ENCODE measurements at regions not wholly inside any gene's neighbourhood (a gene's known extent, or its start where the extent isn't known, plus 50 kb on each side); places are given as distances from the start of the nearest gene placed in this dataset.

- TF ChIP-seq E2F1 (CRISPR knock-in tag; IDR thresholded peaks at IDR 0.05), result no peak
- TF ChIP-seq KAT7 (CRISPR knock-in tag; IDR thresholded peaks at IDR 0.05; ENCODE audit: borderline replicate concordance), result no peak
- TF ChIP-seq CTCF (IDR thresholded peaks at IDR 0.05), result no peak
- TF ChIP-seq ATF3 (CRISPR knock-in tag; conservative IDR thresholded peaks at IDR 0.05), result no peak
- no peak for TF ChIP-seq CREB1 (CRISPR knock-in tag; IDR thresholded peaks at IDR 0.05)
- TF ChIP-seq, protein P1, sequence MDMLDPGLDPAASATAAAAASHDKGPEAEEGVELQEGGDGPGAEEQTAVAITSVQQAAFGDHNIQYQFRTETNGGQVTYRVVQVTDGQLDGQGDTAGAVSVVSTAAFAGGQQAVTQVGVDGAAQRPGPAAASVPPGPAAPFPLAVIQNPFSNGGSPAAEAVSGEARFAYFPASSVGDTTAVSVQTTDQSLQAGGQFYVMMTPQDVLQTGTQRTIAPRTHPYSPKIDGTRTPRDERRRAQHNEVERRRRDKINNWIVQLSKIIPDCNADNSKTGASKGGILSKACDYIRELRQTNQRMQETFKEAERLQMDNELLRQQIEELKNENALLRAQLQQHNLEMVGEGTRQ (CRISPR knock-in tag; IDR thresholded peaks at IDR 0.05), result no peak
- TF ChIP-seq SP1 (CRISPR knock-in tag; conservative IDR thresholded peaks at IDR 0.05), result no peak
- TF ChIP-seq MYBL2 (CRISPR knock-in tag; IDR thresholded peaks at IDR 0.05), result no peak
- TF ChIP-seq IRF2 (CRISPR knock-in tag; IDR thresholded peaks at IDR 0.05; ENCODE audit: borderline replicate concordance, low read depth), result no peak
- TF ChIP-seq, protein P2, sequence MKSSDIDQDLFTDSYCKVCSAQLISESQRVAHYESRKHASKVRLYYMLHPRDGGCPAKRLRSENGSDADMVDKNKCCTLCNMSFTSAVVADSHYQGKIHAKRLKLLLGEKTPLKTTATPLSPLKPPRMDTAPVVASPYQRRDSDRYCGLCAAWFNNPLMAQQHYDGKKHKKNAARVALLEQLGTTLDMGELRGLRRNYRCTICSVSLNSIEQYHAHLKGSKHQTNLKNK (CRISPR knock-in tag; IDR thresholded peaks at IDR 0.05), result no peak
- TF ChIP-seq, protein P3, sequence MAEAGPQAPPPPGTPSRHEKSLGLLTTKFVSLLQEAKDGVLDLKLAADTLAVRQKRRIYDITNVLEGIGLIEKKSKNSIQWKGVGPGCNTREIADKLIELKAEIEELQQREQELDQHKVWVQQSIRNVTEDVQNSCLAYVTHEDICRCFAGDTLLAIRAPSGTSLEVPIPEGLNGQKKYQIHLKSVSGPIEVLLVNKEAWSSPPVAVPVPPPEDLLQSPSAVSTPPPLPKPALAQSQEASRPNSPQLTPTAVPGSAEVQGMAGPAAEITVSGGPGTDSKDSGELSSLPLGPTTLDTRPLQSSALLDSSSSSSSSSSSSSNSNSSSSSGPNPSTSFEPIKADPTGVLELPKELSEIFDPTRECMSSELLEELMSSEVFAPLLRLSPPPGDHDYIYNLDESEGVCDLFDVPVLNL (CRISPR knock-in tag; IDR thresholded peaks at IDR 0.05; ENCODE audit: borderline replicate concordance, low read depth), result no peak
- TF ChIP-seq ZNF416 (CRISPR knock-in tag; IDR thresholded peaks at IDR 0.05), result no peak
Observed at GRCh38 chr5:163645421-163646416, 140.3 kb downstream of the MAT2B start.
